ENCODE measurements at regions not wholly inside any gene's neighbourhood (a gene's known extent, or its start where the extent isn't known, plus 50 kb on each side); places are given as distances from the start of the nearest gene placed in this dataset.

DNA sequence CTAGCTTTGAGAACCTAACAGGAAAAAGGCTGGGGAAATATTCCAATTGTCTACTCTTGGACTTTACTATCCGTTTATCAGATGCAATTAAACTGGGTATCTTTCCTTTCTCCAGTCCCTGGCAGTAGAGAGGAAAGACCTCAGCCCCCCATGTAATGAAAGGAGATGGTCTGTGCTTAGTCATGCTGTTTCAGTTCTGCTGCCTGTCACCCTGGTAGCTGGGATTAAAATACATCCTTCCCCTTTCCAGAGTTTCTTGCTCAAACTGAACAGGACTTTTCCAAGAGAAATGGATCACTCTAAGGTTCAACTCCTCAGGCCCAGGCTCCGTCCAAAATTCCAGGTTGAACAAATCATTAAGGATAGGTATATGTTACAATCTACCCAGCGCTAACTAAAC, 202.9 kb downstream of the PTEN start:
- no peak for TF ChIP-seq EZH2 (IDR thresholded peaks at IDR 0.05; ENCODE audit: low read length)
- TF ChIP-seq, protein P1, sequence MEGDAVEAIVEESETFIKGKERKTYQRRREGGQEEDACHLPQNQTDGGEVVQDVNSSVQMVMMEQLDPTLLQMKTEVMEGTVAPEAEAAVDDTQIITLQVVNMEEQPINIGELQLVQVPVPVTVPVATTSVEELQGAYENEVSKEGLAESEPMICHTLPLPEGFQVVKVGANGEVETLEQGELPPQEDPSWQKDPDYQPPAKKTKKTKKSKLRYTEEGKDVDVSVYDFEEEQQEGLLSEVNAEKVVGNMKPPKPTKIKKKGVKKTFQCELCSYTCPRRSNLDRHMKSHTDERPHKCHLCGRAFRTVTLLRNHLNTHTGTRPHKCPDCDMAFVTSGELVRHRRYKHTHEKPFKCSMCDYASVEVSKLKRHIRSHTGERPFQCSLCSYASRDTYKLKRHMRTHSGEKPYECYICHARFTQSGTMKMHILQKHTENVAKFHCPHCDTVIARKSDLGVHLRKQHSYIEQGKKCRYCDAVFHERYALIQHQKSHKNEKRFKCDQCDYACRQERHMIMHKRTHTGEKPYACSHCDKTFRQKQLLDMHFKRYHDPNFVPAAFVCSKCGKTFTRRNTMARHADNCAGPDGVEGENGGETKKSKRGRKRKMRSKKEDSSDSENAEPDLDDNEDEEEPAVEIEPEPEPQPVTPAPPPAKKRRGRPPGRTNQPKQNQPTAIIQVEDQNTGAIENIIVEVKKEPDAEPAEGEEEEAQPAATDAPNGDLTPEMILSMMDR (optimal IDR thresholded peaks at IDR 0.05 in 1 of 3, IDR thresholded peaks at IDR 0.05 in 1 of 3, conservative IDR thresholded peaks at IDR 0.05 in 1 of 3; ENCODE audit: extremely low read depth in 1 of 3, insufficient read depth in 2 of 3, low read length in 3 of 3), result no peak
